ENCODE measurements at regions not wholly inside any gene's neighbourhood (a gene's known extent, or its start where the extent isn't known, plus 50 kb on each side); places are given as distances from the start of the nearest gene placed in this dataset.

GRCh38 chr4:153154007-153154975, 50.0 kb upstream of the TRIM2 start:
- Histone ChIP-seq H3K27me3 (ENCODE audit: insufficient read depth, low read length) (no peaks in the 10 kb centered on the region), H2AFZ (ENCODE audit: low read depth, low read length) (peak overlapping the region; percentile 10), H3K4me1 (ENCODE audit: insufficient read depth, low read length) (peaks cover 25% of the 10 kb centered on the region), H3K4me3 (ENCODE audit: low read length) (peak overlapping the region; percentile 68), H3K36me3 (ENCODE audit: insufficient read depth, low read length) (peaks cover 10% of the 10 kb centered on the region), H3K9me3 (ENCODE audit: low read length) (no peaks in the 10 kb centered on the region)

Data from neuron (in vitro differentiated cells).